Fibroblast of upper back skin (primary cell): ENCODE measurements at regions not wholly inside any gene's neighbourhood (a gene's known extent, or its start where the extent isn't known, plus 50 kb on each side); places are given as distances from the start of the nearest gene placed in this dataset.
"Not testable (repeated sequence)": the region's sequence is repeated elsewhere in the genome, so short reads cannot be mapped to it uniquely, and the experiment has no call there.

Experiments used
- DNase-seq: peaks from one replicate; pipeline ENCODE4 v3.0.0-alpha.2; 2013

DNA sequence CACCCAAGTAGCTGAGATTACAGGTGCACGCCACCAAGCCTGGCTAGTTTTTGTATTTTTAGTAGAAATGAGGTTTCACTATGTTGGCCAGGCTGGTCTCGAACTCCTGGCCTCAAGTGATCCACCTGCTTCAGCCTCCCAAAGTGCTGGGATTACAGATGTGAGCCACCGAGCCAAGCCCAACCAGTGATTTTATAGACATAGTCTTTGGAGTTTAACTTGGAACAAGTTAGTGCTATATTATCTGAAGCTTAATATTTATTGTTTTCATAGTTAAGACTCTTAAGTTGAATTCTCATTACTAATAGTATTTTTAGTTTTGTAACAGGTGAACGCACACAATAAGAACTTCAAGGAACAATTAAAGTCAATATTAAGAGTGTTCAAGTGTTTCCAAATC lies 122.1 kb downstream of the SPAG6 start:
- not testable (repeated sequence) for DNase-seq

DNA sequence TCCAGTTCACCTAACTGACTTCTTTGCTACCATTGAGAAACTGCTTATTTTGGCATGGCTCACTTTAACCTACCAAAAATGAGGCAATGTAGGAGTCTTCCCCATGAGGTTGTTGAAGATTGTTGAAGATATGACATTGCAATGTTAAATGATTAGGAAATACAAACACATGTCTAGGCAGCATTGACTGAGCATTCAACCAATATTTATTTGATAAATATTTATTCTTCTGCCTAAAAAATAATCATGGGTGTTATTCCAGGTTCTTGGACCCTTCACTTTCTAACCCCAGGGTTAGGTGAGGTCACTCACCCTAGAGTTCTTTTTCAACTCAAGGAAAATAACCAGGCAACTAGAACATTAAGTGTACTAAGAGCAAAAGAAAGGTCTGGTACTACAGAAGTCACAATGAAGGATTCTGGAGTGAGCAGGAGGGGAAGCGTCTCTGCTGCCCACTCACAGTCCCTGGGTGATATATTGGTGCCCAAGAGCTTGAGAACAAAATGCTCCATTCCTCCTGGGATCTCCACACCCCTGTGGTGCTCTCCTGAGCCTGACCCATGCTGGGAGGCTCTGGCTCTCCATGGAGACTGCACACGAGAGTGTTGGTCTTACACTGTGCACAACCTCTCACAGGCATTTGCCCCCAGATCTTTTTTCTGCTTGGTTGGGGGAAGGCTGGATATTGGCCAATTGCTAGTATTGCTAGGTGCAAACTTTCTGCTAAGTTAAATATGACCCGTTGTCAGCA lies 123.4 kb downstream of the SPAG6 start:
- no peak for DNase-seq

DNA sequence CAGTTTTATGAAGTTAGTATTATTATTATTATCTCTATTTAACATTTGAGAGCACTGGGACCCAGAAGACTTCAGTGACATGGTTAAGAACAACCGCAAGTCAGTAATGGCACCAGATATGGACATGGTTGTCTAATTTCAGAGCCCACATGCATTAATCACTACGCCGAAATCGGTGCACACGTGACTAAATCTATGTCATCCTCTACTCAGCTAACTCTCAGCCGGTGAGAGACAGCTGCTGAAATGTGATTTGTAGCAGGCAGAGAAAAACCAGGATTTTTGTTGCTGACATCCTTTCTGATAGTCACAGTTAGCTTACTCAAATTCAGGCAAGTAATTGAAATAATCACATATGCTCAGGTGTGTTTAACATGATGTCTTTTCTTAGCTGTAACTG lies 127.7 kb downstream of the SPAG6 start:
- DNase-seq: no peak

DNA sequence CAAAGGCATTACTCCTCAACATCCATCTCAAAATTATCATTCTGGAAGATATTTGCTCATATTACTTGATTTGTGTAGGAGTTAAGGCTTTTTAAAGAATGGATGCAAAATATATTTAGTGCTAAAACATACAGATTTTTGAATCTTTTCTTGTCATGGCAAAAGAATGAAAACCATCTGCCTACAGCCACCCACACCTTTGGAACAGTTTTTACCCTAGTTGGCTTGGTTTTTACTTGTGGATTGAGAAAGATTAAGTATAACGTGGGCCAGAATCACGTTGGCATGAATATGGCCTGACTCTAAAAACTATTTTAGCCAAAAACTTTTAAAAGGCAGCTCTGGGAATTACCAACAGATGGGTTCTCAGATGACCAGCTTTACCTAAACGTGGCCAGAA lies 128.2 kb downstream of the SPAG6 start:
- DNase-seq: no peak

DNA sequence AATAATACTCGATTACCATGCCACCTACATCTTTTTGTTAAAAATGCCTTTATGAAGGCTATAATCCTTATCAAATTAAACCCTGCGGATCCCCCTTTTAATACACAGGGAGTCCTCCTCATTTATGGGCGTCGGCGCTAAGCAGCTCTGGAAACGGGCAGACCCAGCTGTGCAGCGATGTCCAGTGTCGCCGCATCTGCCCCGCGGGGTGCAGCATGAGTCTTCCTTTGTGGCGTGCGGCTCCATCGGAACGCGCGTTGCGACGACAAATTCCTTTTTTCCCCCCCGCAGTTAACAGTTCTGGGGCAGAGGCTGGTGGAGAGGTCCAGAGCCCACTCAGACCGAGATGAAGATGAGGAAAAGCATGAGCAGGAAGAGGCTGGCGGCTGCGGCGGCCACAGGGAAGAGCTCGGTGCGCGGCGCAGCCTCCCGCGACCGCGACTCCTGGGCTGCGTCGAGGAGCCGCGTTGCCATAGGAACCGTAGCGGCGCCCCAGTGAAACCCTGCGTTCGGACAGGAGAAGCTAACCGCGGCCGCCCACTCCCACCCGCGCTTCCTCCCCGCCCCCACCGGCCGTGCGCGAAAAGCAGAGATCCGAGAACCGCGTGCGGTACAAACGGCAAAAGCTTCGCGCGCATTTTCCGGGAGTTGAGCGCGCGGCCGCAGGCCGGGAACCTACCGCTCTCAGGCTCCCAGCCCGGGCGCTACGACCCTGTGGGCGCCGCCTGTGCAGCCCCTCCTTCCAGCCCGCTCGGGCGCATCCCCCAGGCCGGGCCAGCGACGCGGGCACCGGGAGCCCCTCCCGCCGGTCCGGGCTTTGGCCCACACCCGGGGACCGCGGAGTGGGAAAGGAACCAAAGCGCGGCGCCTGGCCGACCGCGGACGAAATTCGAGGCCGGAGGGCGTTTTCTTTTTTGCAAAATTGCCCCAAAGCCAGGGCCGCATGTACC lies 130.6 kb downstream of the SPAG6 start:
- DNase-seq: no peak

DNA sequence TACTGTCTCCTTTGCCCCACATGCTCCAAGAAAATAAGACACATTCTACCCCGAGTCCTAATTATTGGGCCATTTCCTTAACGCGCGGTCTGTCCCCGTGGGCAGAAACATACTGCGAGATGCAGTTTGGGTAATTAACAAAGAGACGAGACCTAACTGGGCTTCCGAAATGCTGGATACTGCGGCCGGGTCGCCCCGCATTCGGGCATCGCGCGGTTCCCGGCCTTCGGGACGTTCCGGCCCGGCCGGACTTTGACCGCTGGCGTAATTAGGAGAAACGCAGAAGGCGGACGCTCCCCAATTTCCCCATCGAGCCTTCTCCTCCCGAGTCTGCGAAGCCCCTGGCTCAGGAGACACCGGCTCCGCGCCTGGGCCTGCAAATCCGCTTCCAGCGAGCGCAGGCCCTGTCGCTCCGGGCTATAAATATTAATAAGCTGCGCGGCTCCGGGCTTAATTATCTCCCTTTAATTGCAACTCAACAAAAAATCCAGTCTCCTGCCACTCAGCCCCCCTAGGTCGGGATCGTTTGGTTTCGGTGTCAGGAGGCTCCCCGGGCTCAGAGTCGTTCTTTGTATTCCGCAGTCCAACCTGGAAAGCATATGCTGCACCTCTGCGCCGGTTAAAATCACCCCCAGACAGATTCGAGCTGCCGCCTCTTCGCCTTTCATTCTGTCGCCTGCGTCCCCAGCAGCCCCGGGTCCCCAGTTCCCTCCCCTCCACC lies 131.5 kb downstream of the SPAG6 start:
- DNase-seq: no peak

DNA sequence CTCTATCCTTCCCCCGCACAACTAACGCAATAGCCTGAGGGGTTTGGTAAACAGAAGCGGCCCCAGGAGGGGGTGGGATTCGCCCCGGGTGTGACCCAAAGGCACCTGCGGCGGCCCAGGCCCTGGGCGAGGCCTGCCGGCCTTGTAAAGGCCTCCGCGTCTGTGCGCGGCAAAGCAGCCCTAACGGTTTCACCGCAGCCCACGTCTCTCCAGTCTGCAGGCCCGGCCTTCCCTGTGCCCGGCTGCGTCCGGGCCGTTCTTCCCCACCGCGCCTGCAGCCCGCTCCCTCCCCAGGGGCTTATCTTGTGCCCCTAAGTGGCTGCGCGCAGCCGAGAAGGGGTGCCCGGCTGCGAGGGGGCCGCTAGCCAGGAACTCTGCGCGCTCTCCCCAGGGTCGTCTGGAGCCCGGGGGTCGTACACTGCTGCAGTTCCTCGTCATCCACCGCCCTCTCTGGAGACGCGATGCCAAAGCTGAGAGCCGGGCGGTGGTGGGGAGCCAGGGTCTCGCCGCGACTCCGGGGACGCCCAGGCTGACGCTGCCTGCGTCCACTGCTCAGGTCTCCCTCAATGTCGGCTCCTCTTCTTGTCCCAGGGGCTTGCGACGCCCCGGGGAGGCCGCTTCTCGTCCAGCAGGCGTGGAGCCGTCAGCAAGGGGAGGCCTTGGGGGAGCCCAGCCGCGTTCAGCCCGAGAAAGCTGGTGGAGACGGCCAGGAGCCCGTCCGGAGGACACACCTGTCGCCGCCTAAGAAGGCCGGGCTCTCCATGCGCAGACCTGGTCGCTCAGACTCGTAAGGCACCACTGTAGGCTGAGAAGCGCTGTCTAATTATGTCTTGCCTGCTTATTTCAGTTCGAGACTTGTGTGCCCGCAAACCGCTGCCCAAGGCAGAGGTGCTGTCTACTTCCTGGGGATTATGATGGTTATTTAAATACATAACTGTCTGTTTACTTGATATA lies 132.3 kb downstream of the SPAG6 start:
- no peak for DNase-seq

DNA sequence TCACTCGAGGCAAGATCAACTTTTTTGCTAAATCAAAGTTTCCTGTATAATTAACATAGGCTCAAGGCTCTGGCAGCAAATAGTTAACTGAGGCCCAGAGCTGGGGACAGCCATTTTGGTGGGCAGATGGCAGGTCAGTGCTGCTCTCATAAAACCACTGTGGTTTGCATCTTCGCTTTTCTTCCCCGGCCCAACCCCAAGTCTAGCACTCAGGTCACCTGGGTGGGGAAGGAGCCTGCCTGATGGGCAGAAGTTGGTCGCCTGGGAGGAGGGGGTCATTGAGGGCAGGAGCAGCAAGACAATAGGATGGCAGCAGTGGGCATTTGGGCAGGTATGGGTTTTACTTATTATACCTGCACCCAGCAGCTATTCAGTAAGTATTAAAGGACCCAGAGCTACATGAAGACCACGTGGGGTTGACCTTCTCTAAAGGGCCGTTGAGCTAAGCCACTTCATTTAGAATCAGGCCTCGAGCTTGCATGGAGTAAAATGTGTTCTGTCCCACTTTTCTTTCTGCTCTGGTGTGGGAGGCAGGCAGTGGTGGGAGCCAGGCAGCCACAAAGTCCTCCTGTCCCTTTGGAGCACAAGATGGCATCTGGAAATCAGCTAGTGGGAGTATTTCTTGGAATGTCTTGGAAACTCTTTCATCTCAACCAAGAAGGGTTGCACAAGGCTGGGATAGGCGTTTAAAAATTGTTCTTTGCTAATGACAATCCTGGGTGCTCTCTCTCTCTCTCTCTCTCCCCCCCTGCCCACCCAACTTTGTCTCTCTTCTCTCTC lies 133.4 kb downstream of the SPAG6 start:
- no peak for DNase-seq

DNA sequence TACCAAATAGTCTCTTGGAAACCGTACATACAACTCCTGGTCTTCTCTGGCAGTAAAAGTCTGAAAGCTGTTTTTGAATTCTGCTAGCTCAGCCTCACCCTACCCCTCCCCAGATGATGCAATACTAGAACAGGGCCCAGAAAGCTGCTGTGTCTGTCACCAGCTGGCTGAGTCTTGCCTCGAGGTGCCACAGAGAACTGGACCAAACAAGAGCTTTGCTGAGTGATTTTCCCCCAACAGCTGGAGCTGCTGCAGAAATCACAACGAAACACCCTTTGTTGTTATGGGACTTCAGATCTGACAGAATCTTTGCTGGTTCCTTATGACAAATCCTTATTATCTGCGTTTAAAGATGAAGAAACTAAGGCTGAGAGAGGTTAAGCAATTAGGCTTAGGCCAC lies 134.1 kb downstream of the SPAG6 start:
- no peak for DNase-seq

DNA sequence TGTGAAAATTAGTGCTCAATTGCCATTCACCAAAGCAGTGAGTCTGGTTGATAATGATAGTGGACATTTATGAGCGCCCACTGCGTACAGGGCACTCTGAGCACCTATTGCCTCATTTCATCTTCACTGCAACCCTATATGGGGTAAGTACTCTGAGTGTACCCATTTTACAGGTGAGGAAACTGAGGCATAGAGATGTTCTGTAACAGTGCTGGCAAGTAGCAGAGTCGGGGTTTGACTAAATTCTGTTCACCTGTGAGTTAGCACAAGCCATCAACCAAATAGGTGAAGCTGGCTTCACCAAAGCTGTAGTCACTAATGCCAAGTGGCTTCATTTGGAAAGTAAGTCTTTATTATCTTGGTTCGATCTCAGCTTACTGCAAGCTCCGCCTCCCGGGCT lies 135.8 kb downstream of the SPAG6 start:
- no peak for DNase-seq

DNA sequence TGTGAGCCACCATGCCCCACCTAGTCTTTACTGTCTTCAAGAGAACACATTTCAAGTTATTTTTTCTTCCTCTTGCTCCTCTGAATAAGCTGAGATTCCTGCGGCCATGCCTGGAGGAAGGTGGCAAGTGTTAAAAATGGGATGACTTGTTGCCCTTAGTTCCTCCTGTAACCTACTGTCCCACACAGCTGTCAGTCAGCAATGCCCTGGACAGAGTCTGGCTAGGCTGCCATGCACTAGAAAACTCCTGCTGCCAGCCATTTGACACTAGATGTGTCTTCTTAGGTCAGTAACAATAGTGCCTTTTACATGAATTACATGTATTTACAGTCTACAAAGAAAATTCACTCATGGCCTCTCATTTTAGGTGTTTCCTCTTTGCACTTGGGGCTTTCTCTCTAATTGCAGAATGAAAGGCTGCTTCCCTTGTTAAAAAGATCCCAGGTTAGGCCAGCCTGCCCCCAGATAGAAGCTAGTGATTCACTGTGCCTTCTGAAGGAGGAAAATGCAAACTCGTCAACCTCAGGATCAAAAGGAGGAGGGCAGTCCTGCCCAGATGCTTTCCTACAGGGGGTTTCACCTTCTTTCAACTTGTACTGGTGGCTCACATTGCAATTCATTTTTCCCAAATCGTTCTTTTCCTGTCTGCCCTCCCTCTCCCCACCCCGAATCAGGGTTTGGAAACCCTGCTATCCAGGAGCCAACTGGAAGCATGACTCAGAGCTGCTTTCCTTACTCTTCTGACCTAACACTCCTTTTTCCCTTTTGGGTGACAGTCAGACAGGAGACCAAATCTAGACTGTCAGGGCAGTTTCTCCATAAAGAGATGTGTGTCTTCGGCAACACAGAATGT lies 136.6 kb downstream of the SPAG6 start:
- DNase-seq: peak; percentile 30

DNA sequence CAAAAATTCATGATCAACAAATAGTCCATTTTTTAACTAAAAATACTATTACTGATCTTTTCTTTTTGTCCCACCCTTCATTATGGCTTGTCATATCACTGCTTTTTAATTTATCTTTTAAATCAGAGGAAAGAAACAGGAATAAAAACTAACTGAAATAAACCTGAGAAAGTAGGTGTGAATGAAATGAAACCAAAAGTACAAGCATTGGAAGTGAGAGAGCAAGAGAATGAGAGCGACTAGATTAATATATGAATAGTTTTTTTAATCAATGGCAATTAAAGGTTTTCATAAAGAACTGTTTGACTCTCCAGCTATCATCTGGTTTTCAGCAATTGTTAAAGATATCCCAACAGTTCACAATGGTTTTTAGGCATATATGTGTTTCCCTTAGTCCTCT lies 137.8 kb downstream of the SPAG6 start:
- no peak for DNase-seq
